ENCODE measurements at regions not wholly inside any gene's neighbourhood (a gene's known extent, or its start where the extent isn't known, plus 50 kb on each side); places are given as distances from the start of the nearest gene placed in this dataset.

- TF ChIP-seq CTCF (IDR thresholded peaks at IDR 0.05): no peak
- TF ChIP-seq POLR2A (IDR thresholded peaks at IDR 0.05): no peak
Observed at GRCh38 chr11:41816396-41816795, 356.9 kb upstream of the LRRC4C start.
